GM19395 (cell line): ENCODE measurements at regions not wholly inside any gene's neighbourhood (a gene's known extent, or its start where the extent isn't known, plus 50 kb on each side); places are given as distances from the start of the nearest gene placed in this dataset.
"Not testable (repeated sequence)": the region's sequence is repeated elsewhere in the genome, so short reads cannot be mapped to it uniquely, and the experiment has no call there.

Experiments
- ATAC-seq: cut with Tn5 transposase; IDR thresholded peaks from one replicate; pipeline ENCODE4 v1.9.1; 2021; ENCODE audit warnings: mild to moderate bottlenecking, moderate library complexity; ENCODE audit not compliant: unreplicated experiment

DNA sequence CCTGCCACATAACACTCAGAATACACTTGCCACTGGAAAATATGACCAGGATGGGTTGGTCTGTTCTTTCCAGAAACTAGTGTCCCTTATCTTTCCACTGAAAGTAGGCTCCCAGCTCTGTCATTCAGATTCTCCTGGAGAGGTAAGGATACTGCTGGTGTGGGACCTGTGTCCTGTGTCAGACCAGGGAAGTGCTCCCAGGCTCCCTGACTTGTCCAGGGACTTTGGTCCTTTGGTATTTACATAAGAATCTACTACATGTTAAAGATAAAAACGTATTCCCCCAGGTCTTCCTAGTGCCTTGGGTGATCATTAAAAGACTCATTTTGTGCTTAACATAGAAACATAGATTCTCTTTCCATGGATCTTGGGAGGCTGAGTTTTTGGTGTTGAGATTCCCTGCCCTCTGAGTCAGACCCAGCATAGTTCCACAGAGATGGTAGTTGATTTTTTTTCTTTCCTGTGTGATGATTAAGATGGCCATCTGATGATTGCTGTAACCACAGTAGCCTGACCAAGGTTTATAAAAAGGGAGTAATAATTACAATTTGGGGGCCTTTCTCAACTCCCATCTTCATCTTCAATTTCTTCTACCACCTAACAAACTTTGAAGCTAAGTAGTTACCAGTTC, 159.8 kb upstream of the JADE1 start:
- ATAC-seq = no peak

DNA sequence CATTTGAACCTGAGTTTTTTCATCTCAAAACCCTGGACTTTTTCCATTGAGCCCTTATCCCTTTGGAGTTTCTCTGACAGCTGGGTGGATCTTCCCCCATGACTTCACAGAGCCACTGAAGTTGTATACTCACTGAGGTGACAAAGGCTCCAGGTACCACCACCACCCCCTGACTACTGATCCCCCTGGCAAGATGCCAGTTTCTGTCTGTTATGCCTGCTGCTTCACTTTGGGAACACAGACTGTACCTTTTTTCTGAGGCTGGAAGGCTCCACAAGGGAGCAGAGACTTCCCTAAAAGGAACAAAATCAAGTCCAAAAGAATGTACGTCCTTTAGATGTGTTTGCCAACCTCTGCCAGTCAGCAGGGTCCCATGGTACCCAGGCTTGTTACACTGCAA, 160.3 kb upstream of the JADE1 start:
- no peak for ATAC-seq

DNA sequence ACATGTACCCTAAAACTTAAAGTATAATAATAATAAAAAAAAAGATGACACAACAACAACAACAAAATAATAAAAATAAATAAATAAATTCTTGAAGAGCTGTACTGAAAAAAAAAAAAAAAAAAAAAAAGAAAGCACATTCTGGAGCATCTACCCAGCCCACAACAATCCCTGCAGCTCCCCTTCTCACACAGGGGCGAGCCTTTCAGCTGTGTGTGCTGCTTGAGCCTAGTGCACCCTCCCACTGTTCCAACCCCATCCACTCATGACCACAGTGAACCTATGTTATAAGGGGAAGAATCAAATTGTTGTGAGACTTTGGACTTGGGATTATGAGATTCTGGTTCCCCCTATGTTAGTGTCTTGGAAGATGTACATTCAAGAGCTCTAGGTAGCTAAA, 161.5 kb upstream of the JADE1 start:
- ATAC-seq = no peak

DNA sequence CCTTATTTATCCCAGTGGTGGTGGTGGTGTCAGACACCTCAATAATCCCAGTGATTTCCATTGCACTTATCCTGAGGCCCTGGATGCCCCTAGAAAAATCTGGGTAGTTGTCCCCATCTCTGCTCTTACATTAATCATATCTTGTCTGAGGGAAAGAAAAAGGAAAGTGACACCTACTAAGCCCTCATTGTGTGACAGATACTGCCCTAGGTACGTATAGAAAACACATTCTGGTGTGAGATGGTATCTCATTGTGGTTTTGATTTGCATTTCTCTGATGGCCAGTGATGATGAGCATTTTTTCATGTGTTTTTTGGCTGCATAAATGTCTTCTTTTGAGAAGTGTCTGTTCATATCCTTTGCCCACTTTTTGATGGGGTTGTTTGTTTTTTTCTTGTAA, 162.6 kb upstream of the JADE1 start:
- ATAC-seq = peak; percentile 73

DNA sequence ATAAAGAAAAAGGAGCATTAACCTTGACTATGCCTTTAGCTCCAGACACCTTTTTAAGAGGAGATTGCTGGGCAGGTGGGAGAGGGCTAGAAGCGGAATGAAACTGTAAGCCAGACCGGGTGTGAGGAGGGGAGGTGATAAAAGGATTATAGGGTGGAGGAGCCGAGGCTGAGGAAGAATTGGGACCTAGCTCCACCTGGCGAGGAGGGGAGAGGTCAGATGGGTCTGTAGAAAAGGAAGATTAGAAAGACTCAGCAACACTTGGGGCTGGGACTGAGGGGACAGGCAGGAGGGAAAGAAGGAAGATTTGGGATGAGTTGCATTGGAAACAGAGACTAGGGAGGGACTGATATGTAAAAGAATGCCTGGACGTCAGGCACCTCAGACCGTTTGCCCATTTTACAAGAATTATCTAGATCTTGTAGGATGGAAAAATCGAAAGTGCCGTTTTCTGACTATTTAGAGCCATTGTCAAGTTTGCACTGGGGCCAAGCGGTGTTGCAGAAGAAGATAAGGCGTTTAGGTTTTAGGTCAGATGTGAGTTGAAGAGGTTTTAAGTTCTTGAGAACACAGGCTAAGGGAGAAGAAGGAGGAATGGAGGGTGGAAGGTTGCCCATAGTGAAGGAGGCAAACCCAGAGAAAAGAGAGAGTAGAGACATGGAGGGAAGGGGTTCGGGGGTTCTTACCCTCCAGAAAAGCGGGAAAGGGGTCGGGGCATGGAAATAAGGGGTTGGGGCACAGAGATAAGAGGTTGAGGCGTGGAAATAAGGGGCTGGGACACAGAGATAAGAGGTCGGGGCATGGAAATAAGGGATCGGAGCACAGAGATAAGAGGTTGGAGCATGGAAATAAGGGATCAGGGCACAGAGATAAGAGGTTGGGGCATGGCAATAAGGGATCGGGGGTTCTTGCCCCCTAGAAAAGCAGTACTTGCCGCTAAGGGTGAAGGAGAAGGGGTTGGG, 164.5 kb upstream of the JADE1 start:
- ATAC-seq = not testable (repeated sequence)

DNA sequence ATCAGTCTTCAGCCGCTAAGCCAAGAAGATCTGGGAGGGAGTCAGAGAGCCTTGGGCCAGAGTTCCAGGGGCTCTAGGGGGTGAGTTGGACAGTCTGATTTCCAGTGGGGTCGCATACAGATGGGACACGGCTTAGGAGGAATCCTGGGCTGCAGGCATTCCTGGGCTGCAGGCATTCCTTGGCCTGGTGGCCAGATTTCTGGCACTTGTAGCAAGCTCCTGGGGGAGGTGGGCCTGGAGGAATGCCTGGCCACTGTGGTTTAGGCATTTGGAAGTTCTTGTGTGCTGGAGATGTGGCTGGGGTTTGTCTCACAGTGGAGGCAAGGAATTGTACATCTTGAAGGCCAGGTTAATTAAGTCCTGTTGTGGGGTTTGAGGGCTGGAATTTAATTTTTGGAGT, 165.4 kb upstream of the JADE1 start:
- ATAC-seq = not testable (repeated sequence)

DNA sequence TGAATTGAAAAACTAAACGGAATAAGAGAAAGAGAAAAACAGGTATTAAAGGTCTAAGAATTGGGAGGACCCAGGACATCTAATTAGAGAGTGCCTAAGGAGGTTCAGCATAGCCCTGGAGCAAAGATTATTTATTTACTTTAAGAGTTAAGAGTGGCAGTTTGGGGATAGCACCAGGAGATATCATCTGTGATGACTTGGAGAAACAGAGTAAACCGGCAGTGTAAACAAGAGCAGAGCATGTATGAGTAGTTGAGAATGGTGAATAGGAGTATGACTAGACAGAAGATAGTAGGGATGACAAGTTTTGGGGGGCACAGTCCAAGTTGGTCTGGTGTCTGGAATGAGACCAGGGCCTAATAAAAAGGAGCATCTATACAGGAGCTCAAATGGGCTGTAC, 167.9 kb upstream of the JADE1 start:
- ATAC-seq = not testable (repeated sequence)

DNA sequence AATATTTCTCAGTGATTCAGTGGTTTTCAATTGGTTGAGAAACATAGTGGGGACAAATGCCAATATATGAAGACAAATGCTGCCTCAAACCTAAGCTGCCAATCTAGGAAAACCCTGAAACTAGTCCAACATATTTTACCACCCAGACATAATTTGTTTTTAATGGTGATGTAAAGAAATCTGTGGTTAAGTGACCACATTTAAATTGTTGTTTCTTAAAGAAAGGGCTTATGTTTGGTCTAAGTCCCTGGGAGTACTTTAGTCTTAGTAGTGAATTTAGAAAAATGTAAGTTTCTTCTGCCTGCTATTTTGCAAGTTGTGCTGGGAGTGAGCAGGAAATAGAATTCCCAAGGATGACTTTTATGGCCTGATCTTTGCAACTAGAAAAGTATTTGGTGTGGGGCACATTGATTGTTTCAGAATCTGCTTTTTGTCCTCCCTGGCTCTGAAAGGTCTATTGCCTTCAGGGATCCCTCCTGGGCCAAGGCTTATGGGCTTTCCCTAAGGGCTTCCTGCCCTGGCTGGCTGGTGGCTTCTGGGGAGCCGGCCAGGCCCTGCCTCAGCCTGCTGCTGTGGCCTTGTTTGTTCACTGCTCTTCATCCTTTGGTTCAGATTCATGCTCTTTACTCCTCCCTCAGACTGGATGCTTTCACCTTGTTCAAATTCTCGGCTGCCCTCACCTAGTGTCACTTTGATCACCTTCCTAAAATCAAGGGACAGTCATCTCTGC, 169.8 kb upstream of the JADE1 start:
- no peak for ATAC-seq

DNA sequence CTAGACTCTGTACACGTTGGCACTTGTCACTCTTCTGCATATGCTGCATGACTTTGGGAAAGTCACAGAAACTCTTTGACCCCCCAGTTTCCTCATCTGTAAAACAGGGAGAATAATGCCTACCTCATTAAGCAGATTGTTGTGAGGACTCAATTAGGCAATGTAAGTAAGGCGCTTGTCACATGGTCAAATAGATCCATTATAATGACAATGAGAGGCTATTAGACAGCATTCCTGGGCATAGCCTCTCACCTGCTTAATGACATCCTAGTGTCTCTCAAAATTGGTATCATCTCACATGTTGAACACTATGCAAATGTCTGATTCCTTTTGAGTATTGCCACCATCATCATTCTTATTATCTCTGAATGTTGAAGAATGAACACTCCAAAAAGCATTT, 172.6 kb upstream of the JADE1 start:
- no peak for ATAC-seq

DNA sequence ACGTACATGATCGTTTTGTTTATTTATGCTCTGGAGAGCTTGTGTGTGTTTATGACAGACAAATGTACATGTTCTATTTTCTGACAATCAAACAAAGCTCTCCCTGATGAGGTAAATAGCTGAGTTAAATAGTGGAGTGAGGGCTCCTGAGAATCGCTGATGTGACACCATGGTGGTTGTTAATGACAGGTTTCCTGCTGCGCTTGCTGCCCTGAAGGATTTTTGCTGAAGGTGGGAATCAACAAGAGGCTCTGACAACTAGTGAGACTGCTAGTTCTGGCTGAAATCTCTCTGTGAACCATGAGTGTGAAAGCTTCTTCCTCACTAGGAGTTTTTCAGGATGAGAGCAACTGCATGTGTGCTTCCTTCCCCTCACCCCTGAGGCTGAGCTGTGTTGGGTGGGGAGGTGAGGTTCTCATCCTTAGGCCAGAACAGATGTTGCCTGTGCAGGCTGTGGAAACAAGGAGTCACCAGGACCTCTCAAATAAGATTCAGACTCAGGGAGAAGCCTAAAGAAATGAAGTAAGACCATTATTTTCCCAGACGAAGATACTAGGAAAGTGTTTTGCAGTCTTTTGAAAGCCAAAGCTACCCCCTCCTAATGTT, 173.4 kb upstream of the JADE1 start:
- ATAC-seq = no peak

DNA sequence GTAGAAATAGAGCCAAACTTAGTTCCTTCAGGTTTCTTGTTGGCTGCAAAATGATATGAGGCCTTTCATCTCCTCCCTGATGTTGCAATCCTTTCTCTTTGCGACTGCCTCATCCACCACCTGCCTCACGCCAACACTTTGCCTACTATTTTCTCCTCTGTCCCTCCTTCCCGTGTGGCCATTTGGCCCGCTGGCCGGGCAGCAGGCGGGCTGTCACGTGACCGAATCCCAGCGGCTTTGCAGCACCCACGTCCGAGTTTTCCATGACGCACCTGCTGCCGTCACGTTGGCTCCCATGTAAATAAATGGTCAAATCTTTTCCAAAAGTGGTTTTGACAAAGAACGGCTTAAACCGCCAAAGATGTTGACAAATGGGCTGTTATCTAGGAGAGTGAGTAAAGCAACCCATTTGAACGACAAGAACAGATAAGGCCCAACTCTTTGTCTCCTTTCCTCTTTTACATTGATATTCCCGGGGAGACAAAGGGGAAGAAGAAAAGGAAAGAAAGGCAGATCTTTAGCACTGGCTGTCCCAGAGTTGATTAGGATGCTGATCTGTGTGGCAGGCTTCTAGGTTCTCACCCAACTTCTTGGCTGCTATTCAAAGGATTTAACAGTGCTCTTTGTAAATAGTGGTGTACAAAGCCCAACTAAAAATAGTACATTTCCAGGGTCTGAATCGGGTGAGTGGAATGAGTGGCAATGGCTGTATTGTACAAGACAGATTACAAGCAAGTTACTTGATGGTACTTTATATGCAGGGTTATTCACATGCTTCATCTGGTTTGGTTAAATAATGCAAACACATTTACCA, 174.2 kb upstream of the JADE1 start:
- ATAC-seq = no peak

DNA sequence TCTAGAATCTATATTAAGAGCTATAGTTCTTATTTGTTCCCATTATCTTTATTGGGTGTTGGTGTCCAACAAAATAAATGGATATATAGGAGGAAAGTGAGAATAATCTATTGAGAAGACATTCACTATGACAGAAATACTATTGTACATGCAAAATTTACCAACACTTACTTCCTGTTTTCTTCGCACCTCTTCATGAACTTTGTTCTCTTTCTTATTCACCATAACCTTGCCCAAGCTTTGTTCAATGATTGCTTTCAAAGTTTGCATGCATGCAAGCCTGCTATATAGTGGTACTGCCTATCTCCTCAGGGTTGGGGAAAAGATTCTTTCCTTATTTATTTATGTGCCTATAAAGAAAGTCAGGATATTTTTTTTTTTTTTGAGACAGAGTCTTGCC, 176.4 kb upstream of the JADE1 start:
- no peak for ATAC-seq

DNA sequence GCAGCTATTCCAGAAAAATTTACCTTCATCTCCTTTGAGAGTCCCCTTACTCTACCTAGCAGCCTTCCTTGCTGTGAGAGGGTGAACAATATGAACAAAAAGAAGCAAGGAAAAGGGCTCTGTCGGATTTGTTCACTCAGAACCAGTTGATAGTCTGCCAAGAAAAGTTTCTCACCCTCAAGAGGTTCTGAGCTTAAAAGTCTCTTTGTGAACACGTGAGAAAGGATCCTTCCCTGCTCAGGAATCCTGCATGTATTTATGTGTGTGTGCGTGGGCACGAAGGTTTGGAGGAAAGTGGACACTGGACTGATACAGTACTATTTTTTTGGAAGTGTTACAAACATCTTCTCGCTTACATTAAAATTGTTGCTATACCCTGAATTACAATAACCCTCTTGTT, 178.6 kb upstream of the JADE1 start:
- no peak for ATAC-seq

DNA sequence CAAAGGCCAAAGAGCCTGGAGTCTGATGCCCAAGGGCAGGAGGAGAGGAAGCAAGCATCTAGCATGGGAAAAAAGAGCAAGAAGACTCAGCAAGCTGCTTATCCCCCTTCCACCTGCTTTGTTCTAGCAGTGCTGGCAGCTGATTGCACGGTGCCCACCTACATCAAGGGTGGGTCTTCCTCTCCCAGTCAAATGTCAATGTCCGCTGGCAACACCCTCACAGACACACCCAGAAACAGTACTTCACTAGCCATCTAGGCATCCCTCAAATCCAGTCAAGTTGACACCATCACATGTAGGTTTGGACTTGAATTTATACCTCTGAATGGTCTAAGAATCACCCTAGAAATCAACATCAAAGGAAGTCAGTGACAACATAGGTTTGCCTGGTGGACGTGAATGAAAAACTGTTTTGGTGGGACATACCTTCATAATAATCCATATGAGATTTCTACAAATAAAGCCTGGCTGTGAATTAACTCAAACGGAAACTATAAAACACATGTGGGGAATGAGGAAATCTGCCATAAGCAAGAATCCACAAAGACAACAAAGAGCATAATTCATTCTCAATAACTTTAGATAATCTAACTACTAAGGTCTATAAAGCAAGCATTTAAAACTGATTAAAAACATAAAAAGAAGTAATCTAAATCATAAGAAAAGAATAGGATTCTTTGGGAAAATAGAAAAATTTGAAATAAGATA, 185.8 kb upstream of the JADE1 start:
- ATAC-seq = no peak

DNA sequence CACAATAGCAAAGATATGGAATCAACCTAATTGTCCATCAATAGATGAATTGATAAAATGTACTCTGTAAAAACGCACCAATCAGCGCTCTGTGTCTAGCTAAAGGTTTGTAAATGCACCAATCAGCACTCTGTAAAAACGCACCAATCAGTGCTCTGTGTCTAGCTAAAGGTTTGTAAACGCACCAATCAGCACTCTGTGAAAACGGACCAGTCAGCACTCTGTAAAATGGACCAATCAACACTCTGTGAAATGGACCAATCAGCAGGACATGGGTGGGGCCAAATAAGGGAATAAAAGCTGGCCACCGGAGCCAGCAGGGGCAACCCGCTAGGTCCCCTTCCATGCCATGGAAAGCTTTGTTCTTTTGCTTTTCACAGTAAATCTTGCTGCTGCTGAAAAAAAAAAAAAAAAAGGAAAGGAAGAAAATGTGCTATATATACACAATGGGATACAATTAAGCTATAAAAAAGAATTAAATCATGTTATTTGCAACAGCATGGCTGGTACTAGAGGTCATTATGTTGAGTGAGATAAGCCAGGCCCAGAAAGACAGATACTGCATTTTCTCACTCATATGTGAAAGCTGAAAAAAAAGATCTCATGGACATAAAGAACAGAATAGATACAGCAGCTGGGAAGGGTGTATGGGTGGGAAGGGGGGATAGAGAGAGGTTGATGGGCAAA, 189.1 kb upstream of the JADE1 start:
- not testable (repeated sequence) for ATAC-seq

DNA sequence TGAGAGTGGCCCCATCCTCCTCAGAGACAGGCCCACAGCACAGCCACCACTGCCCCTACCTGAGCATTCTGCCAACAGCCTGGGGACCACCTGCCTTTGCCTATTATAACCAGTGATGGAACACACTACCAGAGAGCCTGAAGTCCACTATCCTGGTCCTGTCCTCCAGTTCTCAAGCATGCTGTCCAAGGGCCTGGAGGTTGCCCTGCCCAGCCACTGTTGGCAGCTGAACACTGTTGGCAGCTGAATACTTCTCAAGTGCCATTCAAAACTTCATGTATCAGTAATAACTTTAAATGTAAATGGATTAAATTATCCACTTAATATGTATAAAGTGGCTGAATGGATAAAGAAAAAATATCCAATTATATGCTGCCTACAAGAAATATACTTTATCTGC, 194.3 kb upstream of the JADE1 start:
- no peak for ATAC-seq

DNA sequence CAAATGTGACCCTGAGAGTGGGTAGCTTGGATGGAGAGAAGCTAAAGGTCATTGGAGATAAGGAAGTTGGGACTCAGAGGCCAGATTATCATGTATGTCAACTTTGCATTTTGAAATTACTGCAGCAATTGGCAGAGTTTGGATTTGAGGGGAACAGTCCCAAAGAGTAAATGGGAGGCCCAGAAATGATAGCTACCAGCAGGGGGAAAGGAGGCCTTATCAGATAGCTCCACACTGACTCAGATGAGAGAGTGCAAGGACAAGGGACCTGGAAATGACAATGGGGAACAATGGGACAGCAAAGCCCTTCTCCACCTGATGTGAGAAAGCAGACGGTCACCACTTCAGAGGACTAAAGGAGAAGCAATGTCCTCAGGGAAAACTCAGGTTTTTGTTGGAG, 201.5 kb upstream of the JADE1 start:
- no peak for ATAC-seq

DNA sequence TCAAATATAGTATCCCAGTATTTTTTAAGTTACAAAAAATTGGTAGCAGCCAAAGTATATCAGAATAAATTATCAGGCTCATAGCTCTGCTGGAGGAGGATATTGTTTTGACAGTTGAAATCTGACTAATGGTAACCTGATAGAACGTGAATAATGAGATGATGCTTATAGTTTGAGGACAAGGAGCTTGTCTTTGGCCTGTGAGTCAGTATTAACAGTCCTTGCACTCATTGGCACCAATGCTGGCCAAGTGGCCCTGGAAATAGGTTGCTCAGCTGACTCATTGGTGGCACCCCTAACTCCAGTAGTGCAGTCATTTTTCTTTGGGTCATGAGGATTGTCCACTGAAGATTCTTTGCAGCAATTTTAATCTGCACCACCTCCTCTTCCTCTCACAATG, 203.3 kb upstream of the JADE1 start:
- ATAC-seq = no peak

DNA sequence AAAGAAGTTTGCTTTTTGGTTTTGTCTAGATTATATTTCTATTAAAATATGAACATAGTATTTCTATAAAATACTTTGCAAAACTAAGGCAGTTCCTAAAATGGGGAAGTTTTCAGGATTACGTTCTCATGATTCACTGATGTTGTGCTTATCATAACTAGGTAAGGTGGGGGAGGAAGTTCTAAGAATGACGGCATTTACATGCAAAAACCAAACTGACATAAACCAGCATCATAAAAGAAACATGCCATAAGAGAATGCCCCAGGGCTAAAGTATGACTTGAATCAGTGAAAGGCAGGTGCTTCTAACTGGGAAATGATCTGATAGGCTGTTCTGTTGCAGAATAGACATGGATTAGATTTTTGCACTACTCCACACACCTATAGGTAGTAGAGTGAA, 204.7 kb upstream of the JADE1 start:
- no peak for ATAC-seq
